Fibroblast of lung (primary cell): ENCODE measurements at regions not wholly inside any gene's neighbourhood (a gene's known extent, or its start where the extent isn't known, plus 50 kb on each side); places are given as distances from the start of the nearest gene placed in this dataset.

Experiments used
- DNase-seq, 2 donors: peaks; one replicate each; pipeline versions ENCODE4 v3.0.0 to v3.0.0-alpha.2; 2010; ENCODE audit warnings: low read depth in 2 of 2
- H2AFZ ChIP-seq: 2 replicates; pipeline ENCODE4 v1.5.1; 2012; ENCODE audit warnings: low read length, control low read depth, inconsistent platforms
- H3K27ac ChIP-seq: 2 replicates; pipeline ENCODE4 v1.5.1; 2011; ENCODE audit warnings: low read length, control low read depth; ENCODE audit not compliant: insufficient read depth
- H3K27me3 ChIP-seq: 2 replicates; pipeline ENCODE4 v1.5.1; 2011; ENCODE audit warnings: mild to moderate bottlenecking, low read length; ENCODE audit not compliant: control insufficient read depth, insufficient read depth
- H3K36me3 ChIP-seq: 2 replicates; pipeline ENCODE4 v1.5.1; 2011; ENCODE audit warnings: low read length; ENCODE audit not compliant: control insufficient read depth, insufficient read depth
- H3K4me1 ChIP-seq: 2 replicates; pipeline ENCODE4 v1.5.1; 2011; ENCODE audit warnings: low read length; ENCODE audit not compliant: control insufficient read depth, insufficient read depth; ENCODE audit errors: extremely low read depth
- H3K4me2 ChIP-seq: 2 replicates; pipeline ENCODE4 v1.5.1; 2011; ENCODE audit warnings: low read length, control low read depth; ENCODE audit not compliant: insufficient read depth; ENCODE audit errors: extremely low read depth
- H3K4me3 ChIP-seq, 4 experiments: fragments of 200-600 bp in 1 of 4; sonication (generic) in 1 of 4; replicated peaks in 1 of 4; 2 replicates each; pipeline ENCODE4 v1.5.1; 2011 to 2016; ENCODE audit warnings: low read length in 4 of 4, low read depth in 3 of 4, mild to moderate bottlenecking in 3 of 4, control low read depth in 2 of 4, inconsistent platforms in 1 of 4, mixed read lengths in 1 of 4; ENCODE audit not compliant: insufficient read depth in 1 of 4; ENCODE audit errors: control extremely low read depth in 1 of 4
- H3K79me2 ChIP-seq: 2 replicates; pipeline ENCODE4 v1.5.1; 2012; ENCODE audit warnings: mild to moderate bottlenecking, low read length, inconsistent platforms; ENCODE audit not compliant: control insufficient read depth, insufficient read depth
- H3K9ac ChIP-seq: 2 replicates; pipeline ENCODE4 v1.5.1; 2011; ENCODE audit warnings: mild to moderate bottlenecking, low read length, control low read depth; ENCODE audit not compliant: insufficient read depth
- H3K9me3 ChIP-seq: 2 replicates; pipeline ENCODE4 v1.5.1; 2012; ENCODE audit warnings: low read depth, low read length; ENCODE audit not compliant: control insufficient read depth, insufficient read depth
- H4K20me1 ChIP-seq: 2 replicates; pipeline ENCODE4 v1.5.1; 2011; ENCODE audit warnings: low read length; ENCODE audit not compliant: control insufficient read depth, insufficient read depth; ENCODE audit errors: extremely low read depth
- EZH2 ChIP-seq: IDR thresholded peaks from 2 replicates; pipeline ENCODE4 v1.5.1; 2012; ENCODE audit warnings: low read length, control low read depth, mild to moderate bottlenecking; ENCODE audit errors: missing control alignments
- TF ChIP-seq, protein P1 (sequence below), 2 donors: IDR thresholded peaks in 1 of 2; conservative IDR thresholded peaks in 1 of 2; 1 replicate in 1 of 2; 2 replicates in 1 of 2; pipeline ENCODE4 v1.5.1; 2011 to 2012; ENCODE audit warnings: low read length in 2 of 2, control low read depth in 1 of 2, inconsistent platforms in 1 of 2, low read depth in 1 of 2, mild to moderate bottlenecking in 1 of 2

DNA sequence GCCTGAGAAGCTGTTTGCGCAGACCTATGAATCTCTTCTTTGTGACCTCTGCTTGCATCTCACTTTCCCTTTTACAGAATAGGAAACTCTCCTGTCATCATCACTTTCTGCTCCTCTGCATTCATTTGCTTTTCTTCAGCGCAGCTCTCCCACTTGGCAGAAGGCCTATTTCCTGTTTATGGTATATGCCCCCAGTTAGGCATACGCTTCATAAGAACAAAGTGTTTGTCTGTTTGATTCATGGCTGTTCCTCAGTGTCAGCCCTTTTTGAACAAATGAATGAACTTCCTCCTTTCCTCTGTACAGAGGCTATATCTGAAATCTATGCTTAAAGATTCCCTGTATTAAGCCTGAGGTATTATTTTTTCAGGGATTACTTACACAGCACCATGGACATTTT is 1216.9 kb upstream of the GBE1 start:
- Histone ChIP-seq H3K4me2 (no peak overlapping the region), H3K9ac (no peak overlapping the region), H3K36me3 (no peaks in the 10 kb centered on the region), H4K20me1 (no peaks in the 10 kb centered on the region), H3K4me3 (no peak overlapping the region), H3K79me2 (no peaks in the 10 kb centered on the region), H2AFZ (no peak overlapping the region), H3K4me1 (no peaks in the 10 kb centered on the region), H3K27ac (no peak overlapping the region), H3K27me3 (no peaks in the 10 kb centered on the region), H3K9me3 (no peaks in the 10 kb centered on the region)
- DNase-seq, result no peak
- TF ChIP-seq, protein P1, sequence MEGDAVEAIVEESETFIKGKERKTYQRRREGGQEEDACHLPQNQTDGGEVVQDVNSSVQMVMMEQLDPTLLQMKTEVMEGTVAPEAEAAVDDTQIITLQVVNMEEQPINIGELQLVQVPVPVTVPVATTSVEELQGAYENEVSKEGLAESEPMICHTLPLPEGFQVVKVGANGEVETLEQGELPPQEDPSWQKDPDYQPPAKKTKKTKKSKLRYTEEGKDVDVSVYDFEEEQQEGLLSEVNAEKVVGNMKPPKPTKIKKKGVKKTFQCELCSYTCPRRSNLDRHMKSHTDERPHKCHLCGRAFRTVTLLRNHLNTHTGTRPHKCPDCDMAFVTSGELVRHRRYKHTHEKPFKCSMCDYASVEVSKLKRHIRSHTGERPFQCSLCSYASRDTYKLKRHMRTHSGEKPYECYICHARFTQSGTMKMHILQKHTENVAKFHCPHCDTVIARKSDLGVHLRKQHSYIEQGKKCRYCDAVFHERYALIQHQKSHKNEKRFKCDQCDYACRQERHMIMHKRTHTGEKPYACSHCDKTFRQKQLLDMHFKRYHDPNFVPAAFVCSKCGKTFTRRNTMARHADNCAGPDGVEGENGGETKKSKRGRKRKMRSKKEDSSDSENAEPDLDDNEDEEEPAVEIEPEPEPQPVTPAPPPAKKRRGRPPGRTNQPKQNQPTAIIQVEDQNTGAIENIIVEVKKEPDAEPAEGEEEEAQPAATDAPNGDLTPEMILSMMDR (conservative IDR thresholded peaks at IDR 0.05 in 1 of 2, IDR thresholded peaks at IDR 0.05 in 1 of 2; ENCODE audit: low read depth in 1 of 2, low read length in 2 of 2), result no peak
- TF ChIP-seq EZH2, result no peak

DNA sequence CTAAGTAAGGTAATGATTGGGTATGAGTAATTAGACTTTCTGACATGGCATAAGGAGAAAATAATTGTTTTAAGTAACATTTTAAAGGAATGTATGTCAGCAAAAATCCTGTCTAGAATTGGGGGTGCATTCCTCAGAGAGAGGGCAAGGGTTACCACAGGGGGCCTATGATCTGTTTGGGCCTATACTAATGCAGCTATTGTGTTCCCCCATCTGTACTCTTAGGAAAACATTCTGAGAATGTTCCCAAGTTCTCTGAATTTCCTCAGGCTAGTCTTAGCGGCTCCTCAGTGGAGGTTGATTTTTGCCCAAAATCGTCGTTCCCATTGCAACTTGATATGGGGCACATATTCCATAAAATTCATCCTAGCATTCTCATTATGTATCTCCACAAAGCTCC is 1216.4 kb upstream of the GBE1 start:
- Histone ChIP-seq H3K4me1 (no peaks in the 10 kb centered on the region), H3K36me3 (no peaks in the 10 kb centered on the region), H3K9me3 (no peaks in the 10 kb centered on the region), H3K79me2 (no peaks in the 10 kb centered on the region), H3K27ac (no peak overlapping the region), H3K4me3 (no peak overlapping the region), H3K9ac (no peak overlapping the region), H3K4me2 (no peak overlapping the region), H3K27me3 (no peaks in the 10 kb centered on the region), H2AFZ (no peak overlapping the region), H4K20me1 (no peaks in the 10 kb centered on the region)
- TF ChIP-seq, protein P1 (conservative IDR thresholded peaks at IDR 0.05 in 1 of 2, IDR thresholded peaks at IDR 0.05 in 1 of 2; ENCODE audit: low read depth in 1 of 2, low read length in 2 of 2), result no peak
- no peak for TF ChIP-seq EZH2
- no peak for DNase-seq

DNA sequence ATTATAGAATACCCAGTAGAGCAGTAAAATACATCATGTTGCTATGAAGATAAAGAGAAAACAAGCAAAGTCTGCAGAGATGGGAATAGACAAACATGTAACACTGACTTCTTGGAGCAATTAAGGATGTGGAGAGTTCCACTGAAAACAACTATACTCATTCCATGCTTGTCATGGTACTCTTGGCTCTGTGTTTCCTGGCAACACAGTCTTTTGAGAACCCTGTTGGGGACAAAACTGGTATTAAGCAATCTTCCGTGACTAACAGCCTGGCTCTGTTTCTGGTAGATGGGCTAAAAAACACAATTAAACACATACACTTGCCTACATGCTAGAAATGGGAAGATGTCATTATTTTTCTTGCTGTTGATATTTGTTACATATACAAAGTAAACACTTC is 1212.3 kb upstream of the GBE1 start:
- TF ChIP-seq, protein P1 (conservative IDR thresholded peaks at IDR 0.05 in 1 of 2, IDR thresholded peaks at IDR 0.05 in 1 of 2; ENCODE audit: low read depth in 1 of 2, low read length in 2 of 2), result no peak
- TF ChIP-seq EZH2, result no peak
- Histone ChIP-seq H3K4me2 (no peak overlapping the region), H3K36me3 (no peaks in the 10 kb centered on the region), H4K20me1 (no peaks in the 10 kb centered on the region), H3K4me3 (no peak overlapping the region), H3K27ac (no peak overlapping the region), H3K9me3 (no peaks in the 10 kb centered on the region), H2AFZ (no peak overlapping the region), H3K79me2 (no peaks in the 10 kb centered on the region), H3K4me1 (no peaks in the 10 kb centered on the region), H3K9ac (no peak overlapping the region), H3K27me3 (no peaks in the 10 kb centered on the region)
- peak in 1 of 2 donors; percentile 1 for DNase-seq
